ENCODE measurements at regions not wholly inside any gene's neighbourhood (a gene's known extent, or its start where the extent isn't known, plus 50 kb on each side); places are given as distances from the start of the nearest gene placed in this dataset.
A peak's percentile ranks its signal among the peaks of the same experiment; 100 is the strongest.
"Not testable (repeated sequence)": the region's sequence is repeated elsewhere in the genome, so short reads cannot be mapped to it uniquely, and the experiment has no call there.

- ATAC-seq (no peak), DNase-seq (no peak)
- intact Hi-C loops (cut with DNase I) = no loop called here
Observed at GRCh38 chr5:99029172-99029571, 100.4 kb upstream of the CHD1 start.

DNA sequence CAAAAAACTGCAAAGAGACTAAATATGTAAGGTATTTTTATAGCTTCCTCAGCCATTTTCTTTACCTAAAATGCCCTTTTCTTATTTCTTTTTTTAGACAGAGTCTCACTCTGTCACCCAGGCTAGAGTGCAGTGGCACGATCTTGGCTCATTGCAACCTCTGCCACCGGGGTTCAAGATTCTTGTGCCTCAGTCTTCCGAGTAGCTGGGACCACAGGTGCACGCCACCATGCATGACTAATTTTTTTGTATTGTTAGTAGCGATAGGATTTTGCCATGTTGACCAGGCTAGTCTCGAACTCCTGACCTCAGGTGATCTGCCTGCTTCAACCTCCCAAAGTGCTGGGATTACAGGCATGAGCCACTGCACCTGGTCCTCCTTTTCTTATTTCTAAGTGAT is 99.4 kb upstream of the CHD1 start:
- DNase-seq; intact Hi-C loops (cut with DNase I): not testable (repeated sequence)

GRCh38 chr5:99025298-99026045 is 96.7 kb upstream of the CHD1 start:
- intact Hi-C loops (cut with DNase I) = no loop called here
- ATAC-seq (no peak), DNase-seq (no peak)

More for the DNA sequence above, 99.4 kb upstream of the CHD1 start:
- not testable (repeated sequence) for ATAC-seq

GRCh38 chr5:99023330-99023729 is 94.5 kb upstream of the CHD1 start:
- ATAC-seq (no peak), DNase-seq (no peak)
- intact Hi-C loops (cut with DNase I) = no loop called here

GRCh38 chr5:99022250-99022649 is 93.4 kb upstream of the CHD1 start:
- DNase-seq = no peak
- no peak for ATAC-seq
- intact Hi-C loops (cut with DNase I) = no loop called here

DNA sequence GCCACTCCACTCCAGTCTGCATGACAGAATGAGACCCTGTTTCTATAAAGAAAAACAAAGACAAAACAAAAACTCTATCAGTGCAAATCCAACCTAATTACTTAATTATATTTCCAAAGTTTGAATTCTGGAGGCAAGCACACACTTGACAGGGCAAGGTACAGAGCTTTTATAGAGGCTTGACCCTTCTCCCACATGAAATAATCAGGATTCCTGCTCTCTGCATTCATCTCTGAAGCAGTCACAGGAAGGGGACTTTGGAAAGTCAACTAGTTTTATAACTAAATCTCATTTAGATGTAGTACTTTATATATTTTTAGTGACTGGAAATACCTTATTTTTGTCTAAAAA is 91.9 kb upstream of the CHD1 start:
- intact Hi-C loops (cut with DNase I) = no loop called here
- no peak for ATAC-seq
- DNase-seq = no peak

- ATAC-seq (peak in 1 of 2 donors; percentile 86), DNase-seq (no peak)
- intact Hi-C loops (cut with DNase I) = no loop called here
Observed at GRCh38 chr5:99019812-99020697, 91.2 kb upstream of the CHD1 start.

- peak in 1 of 2 donors; percentile 76 for ATAC-seq
- no peak for DNase-seq
- intact Hi-C loops (cut with DNase I) = no loop called here
Observed at GRCh38 chr5:99019254-99019653, 90.4 kb upstream of the CHD1 start.

DNA sequence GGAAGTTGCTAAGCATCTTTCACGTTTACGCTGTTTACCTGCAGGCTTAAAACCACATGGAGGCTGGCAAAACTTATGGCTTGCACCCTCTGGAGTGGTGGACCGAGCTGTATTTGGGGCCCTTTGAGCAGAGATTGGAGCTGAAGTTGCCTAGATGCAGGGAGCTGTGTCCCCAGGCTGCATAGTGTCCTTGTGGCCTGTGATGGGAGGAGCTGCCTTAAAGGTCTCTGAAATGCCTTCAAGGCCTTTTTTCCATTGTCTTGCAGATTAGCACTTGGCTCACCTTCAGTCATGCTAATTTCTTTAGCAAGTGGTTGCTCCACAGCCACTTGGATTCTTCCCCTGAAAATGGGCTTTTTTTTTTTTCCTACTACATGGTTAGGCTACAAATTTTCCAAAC is 81.5 kb upstream of the CHD1 start:
- ATAC-seq (no peak), DNase-seq (no peak)
- intact Hi-C loops (cut with DNase I) = no loop called here

GRCh38 chr5:99008009-99008408 is 79.2 kb upstream of the CHD1 start:
- DNase-seq; ATAC-seq; intact Hi-C loops (cut with DNase I): not testable (repeated sequence)

- intact Hi-C loops (cut with DNase I) = no loop called here
- ATAC-seq (peak in 1 of 2 donors; percentile 23), DNase-seq (no peak)
Observed at GRCh38 chr5:99005506-99005905, 76.7 kb upstream of the CHD1 start.

- intact Hi-C loops (cut with DNase I) = no loop called here
- no peak for DNase-seq
- no peak for ATAC-seq
Observed at GRCh38 chr5:99004960-99005359, 76.2 kb upstream of the CHD1 start.

DNA sequence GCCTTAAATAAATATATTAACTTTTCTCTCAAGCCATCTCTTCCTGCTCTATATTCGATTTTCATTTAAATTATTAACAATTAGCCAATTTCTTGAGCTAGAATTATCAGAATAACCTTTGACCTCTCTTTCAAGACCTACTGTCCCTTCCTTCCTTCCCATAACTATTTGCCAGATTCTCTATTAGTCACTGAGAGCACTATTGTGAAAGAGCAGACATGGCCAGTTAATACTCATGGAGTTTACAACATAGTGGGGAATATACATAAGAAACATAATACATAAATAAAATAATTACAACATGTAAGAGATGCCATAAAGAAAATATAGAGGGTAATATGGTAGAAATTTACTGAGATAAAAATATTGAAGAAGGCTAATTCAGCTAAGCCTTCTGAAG is 72.1 kb upstream of the CHD1 start:
- intact Hi-C loops (cut with DNase I) = no loop called here
- ATAC-seq (no peak), DNase-seq (no peak)

DNA sequence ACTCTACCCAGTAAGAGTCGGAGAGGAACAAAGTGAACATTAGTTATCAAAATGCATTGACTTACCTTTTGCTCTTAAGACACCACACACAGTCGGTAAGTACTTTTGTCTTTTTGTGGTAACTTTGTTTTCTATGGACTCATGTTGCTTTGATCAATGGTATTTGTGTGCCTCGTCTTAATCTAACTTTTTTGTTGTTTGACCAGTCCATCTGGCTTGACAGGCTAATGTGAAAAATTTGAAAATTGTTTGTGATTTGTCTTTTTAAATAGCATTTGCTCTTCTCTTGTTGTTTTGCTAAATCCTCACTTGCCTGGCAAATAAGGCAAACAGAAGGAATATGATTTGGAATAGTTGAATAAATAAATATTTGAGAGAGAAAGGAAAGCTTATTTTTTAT is 71.4 kb upstream of the CHD1 start:
- no peak for ATAC-seq
- intact Hi-C loops (cut with DNase I) = no loop called here
- DNase-seq = no peak

- no peak for DNase-seq
- ATAC-seq = no peak
Observed at GRCh38 chr5:98999631-99000030, 70.8 kb upstream of the CHD1 start.

DNA sequence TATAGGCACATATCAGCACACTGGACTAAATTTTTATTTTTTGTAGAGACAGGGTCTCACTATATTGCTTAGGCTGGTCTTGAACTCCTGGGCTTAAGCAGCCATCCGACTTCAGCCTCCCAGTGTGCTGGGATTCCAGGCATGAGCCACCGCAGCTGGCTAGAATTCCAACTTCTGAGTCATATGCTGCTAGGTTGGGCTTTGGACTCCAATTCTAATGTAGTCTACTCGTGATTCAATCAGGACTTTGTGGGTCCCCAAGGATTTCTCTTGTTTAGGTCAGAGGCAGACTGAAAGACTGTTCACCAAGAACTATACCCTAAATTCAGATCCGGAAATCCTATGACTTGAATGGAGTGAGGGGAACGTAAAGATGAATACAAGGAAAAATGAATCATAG is 68.2 kb upstream of the CHD1 start:
- intact Hi-C loops (cut with DNase I) = no loop called here
- ATAC-seq (no peak), DNase-seq (no peak)

More at GRCh38 chr5:98999631-99000030, 70.8 kb upstream of the CHD1 start:
- intact Hi-C loops (cut with DNase I) = no loop called here

- intact Hi-C loops (cut with DNase I) = no loop called here
- DNase-seq (no peak), ATAC-seq (no peak)
Observed at GRCh38 chr5:98994611-98995010, 65.8 kb upstream of the CHD1 start.

- DNase-seq (no peak), ATAC-seq (no peak)
- intact Hi-C loops (cut with DNase I) = no loop called here
Observed at GRCh38 chr5:98993512-98993911, 64.7 kb upstream of the CHD1 start.

DNA sequence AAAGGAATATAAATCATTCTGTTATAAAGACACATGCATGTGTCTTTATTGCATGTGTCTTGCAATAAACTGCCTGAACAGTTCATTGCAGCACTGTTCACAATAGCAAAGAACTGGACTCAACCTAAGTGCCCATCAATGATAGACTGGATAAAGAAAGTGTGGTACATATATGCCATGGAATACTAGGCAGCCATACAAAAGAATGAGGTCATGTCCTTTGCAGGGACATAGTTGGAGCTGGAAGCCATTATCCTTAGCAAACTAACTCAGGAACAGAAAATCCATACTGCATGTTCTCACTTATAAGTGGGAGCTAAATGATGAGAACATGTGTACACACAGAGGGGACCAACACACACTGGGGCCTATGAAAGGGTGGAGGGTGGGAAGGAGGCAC is 63.7 kb upstream of the CHD1 start:
- no peak for ATAC-seq

GRCh38 chr5:98989727-98990126 is 60.9 kb upstream of the CHD1 start:
- DNase-seq (no peak), ATAC-seq (no peak)
- intact Hi-C loops (cut with DNase I) = no loop called here

More for the DNA sequence above, 63.7 kb upstream of the CHD1 start:
- no peak for DNase-seq
- intact Hi-C loops (cut with DNase I) = no loop called here

DNA sequence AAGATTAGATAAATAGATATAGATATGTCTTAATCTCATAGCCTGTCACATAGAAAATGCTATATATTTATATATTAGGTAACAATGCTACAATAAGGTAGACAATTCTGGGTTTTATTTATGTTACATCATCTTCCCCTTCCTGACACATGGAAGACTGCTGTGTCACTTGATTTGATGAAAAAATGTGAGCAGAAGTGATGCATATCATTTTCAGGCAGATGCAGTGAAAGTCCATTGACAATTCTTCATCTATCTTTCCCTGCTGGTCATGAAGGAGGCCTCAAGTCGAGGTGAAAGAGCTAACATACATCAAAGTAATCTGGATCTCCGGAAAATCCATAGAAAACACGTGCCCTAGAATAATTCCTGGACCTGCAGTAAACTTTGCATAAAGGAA is 57.8 kb upstream of the CHD1 start:
- ATAC-seq (no peak), DNase-seq (no peak)
- intact Hi-C loops (cut with DNase I) = no loop called here

All from left cardiac atrium (tissue), 4 donors.